ENCODE measurements at regions not wholly inside any gene's neighbourhood (a gene's known extent, or its start where the extent isn't known, plus 50 kb on each side); places are given as distances from the start of the nearest gene placed in this dataset.

- no peak for DNase-seq (ENCODE audit: low read depth, low spot score)
Measured at GRCh38 chr2:136215908-136216472, 98.0 kb upstream of the CXCR4 start.

GRCh38 chr2:136215449-136215848 lies 97.5 kb upstream of the CXCR4 start:
- no peak for DNase-seq (ENCODE audit: low read depth, low spot score)

- DNase-seq (ENCODE audit: low read depth, low spot score), result no peak
Measured at GRCh38 chr2:136214307-136215200, 96.6 kb upstream of the CXCR4 start.

GRCh38 chr2:136213836-136214235 lies 95.9 kb upstream of the CXCR4 start:
- DNase-seq (ENCODE audit: low read depth, low spot score), result no peak

- DNase-seq (ENCODE audit: low read depth, low spot score), result no peak
Measured at GRCh38 chr2:136212426-136213378, 94.8 kb upstream of the CXCR4 start.

- DNase-seq (ENCODE audit: low read depth, low spot score), result no peak
Measured at GRCh38 chr2:136211701-136212100, 93.8 kb upstream of the CXCR4 start.

GRCh38 chr2:136210822-136211221 lies 92.9 kb upstream of the CXCR4 start:
- no peak for DNase-seq (ENCODE audit: low read depth, low spot score)

- no peak for DNase-seq (ENCODE audit: low read depth, low spot score)
Measured at GRCh38 chr2:136210455-136210805, 92.5 kb upstream of the CXCR4 start.

GRCh38 chr2:136209561-136210454 lies 91.9 kb upstream of the CXCR4 start:
- no peak for DNase-seq (ENCODE audit: low read depth, low spot score)

- DNase-seq (ENCODE audit: low read depth, low spot score), result no peak
Measured at GRCh38 chr2:136208682-136209420, 90.9 kb upstream of the CXCR4 start.

GRCh38 chr2:136207665-136208064 lies 89.7 kb upstream of the CXCR4 start:
- DNase-seq (ENCODE audit: low read depth, low spot score), result no peak

GRCh38 chr2:136207030-136207623 lies 89.2 kb upstream of the CXCR4 start:
- no peak for DNase-seq (ENCODE audit: low read depth, low spot score)

GRCh38 chr2:136206613-136207012 lies 88.7 kb upstream of the CXCR4 start:
- no peak for DNase-seq (ENCODE audit: low read depth, low spot score)

- no peak for DNase-seq (ENCODE audit: low read depth, low spot score)
Measured at GRCh38 chr2:136205615-136206014, 87.7 kb upstream of the CXCR4 start.

GRCh38 chr2:136204971-136205370 lies 87.0 kb upstream of the CXCR4 start:
- no peak for DNase-seq (ENCODE audit: low read depth, low spot score)

- DNase-seq (ENCODE audit: low read depth, low spot score), result no peak
Measured at GRCh38 chr2:136195226-136195625, 77.3 kb upstream of the CXCR4 start.

- DNase-seq (ENCODE audit: low read depth, low spot score), result no peak
Measured at GRCh38 chr2:136191041-136191440, 73.1 kb upstream of the CXCR4 start.

- no peak for DNase-seq (ENCODE audit: low read depth, low spot score)
Measured at GRCh38 chr2:136189221-136189782, 71.4 kb upstream of the CXCR4 start.

GRCh38 chr2:136188086-136188485 lies 70.1 kb upstream of the CXCR4 start:
- no peak for DNase-seq (ENCODE audit: low read depth, low spot score)

Data from astrocyte of the hippocampus (primary cell).